Suprapubic skin (tissue), 4 donors: ENCODE measurements at regions not wholly inside any gene's neighbourhood (a gene's known extent, or its start where the extent isn't known, plus 50 kb on each side); places are given as distances from the start of the nearest gene placed in this dataset.

Source experiments
- DNase-seq, 2 donors: peaks; one replicate each; pipeline ENCODE4 v3.0.0-alpha.2; 2019; ENCODE audit warnings: low spot score in 2 of 2
- H3K27ac ChIP-seq: fragments of 200-600 bp; sonication (generic); one replicate; pipeline ENCODE4 v1.5.1; 2019
- H3K27me3 ChIP-seq: fragments of 200-600 bp; sonication (generic); one replicate; pipeline ENCODE4 v1.5.1; 2019
- H3K36me3 ChIP-seq: fragments of 200-600 bp; sonication (generic); one replicate; pipeline ENCODE4 v1.5.1; 2019
- H3K4me1 ChIP-seq: fragments of 200-600 bp; sonication (generic); one replicate; pipeline ENCODE4 v1.5.1; 2019
- H3K4me3 ChIP-seq: fragments of 200-600 bp; sonication (generic); one replicate; pipeline ENCODE4 v1.5.1; 2019; ENCODE audit warnings: mild to moderate bottlenecking
- H3K9me3 ChIP-seq: fragments of 200-600 bp; sonication (generic); one replicate; pipeline ENCODE4 v1.5.1; 2019
- CTCF ChIP-seq, 2 donors: fragments of 200-600 bp in 1 of 2; fragments of 450-650 bp in 1 of 2; sonication (generic) in 1 of 2; IDR thresholded peaks; one replicate each; pipeline ENCODE4 v1.5.1; 2016 to 2019; ENCODE audit warnings: antibody characterized with exemption in 2 of 2, mild to moderate bottlenecking in 1 of 2, moderate library complexity in 1 of 2
- EP300 ChIP-seq: sonication (generic); formaldehyde crosslinking; IDR thresholded peaks from one replicate; pipeline ENCODE4 v1.6.1; 2017; ENCODE audit warnings: antibody characterized with exemption
- POLR2A ChIP-seq, 2 donors: fragments of 450-650 bp; IDR thresholded peaks; one replicate each; pipeline ENCODE4 v1.6.1; 2017; ENCODE audit warnings: antibody characterized with exemption in 2 of 2, mild to moderate bottlenecking in 2 of 2, moderate library complexity in 2 of 2
- POLR2AphosphoS5 ChIP-seq, 3 donors: sonication (generic); formaldehyde crosslinking; IDR thresholded peaks; one replicate each; pipeline ENCODE4 v1.6.1; 2017; ENCODE audit warnings: antibody characterized with exemption in 3 of 3
- WGBS: methylation state at CpG from one replicate; pipeline ENCODE4 v1.1.5; 2018; 5-methylcytosine and 5-hydroxymethylcytosine counted together

- DNase-seq: no peak
- Histone ChIP-seq H3K9me3 (no peaks in the 10 kb centered on the region), H3K27ac (no peak overlapping the region), H3K4me3 (no peak overlapping the region), H3K36me3 (no peaks in the 10 kb centered on the region), H3K27me3 (no peaks in the 10 kb centered on the region), H3K4me1 (peaks cover 8% of the 10 kb centered on the region)
- TF ChIP-seq CTCF (IDR thresholded peaks at IDR 0.05): no peak
Observed at GRCh38 chr2:118498943-118499342, 348.5 kb downstream of the EN1 start.

GRCh38 chr2:118496870-118497611, 350.4 kb downstream of the EN1 start:
- H3K36me3 ChIP-seq: no peaks in the 10 kb centered on the region
- no peak overlapping the region for H3K4me3 ChIP-seq
- H3K4me1 ChIP-seq: peaks cover 8% of the 10 kb centered on the region
- no peaks in the 10 kb centered on the region for H3K27me3 ChIP-seq
- no peaks in the 10 kb centered on the region for H3K9me3 ChIP-seq
- no peak overlapping the region for H3K27ac ChIP-seq
- DNase-seq: no peak
- 92% methylated on average over 7 of the region's 7 CpGs for WGBS
- no peak for TF ChIP-seq CTCF (IDR thresholded peaks at IDR 0.05)
- no peak for TF ChIP-seq EP300
- TF ChIP-seq POLR2A (IDR thresholded peaks at IDR 0.05): no peak
- no peak for TF ChIP-seq POLR2AphosphoS5 (IDR thresholded peaks at IDR 0.05)

- H3K9me3 ChIP-seq: no peaks in the 10 kb centered on the region
- no peak for DNase-seq
- H3K4me3 ChIP-seq: no peak overlapping the region
- H3K27me3 ChIP-seq: no peaks in the 10 kb centered on the region
- H3K4me1 ChIP-seq: peaks cover 8% of the 10 kb centered on the region
- H3K36me3 ChIP-seq: no peaks in the 10 kb centered on the region
- TF ChIP-seq POLR2A (IDR thresholded peaks at IDR 0.05) (no peak), POLR2AphosphoS5 (IDR thresholded peaks at IDR 0.05) (no peak), EP300 (no peak), CTCF (IDR thresholded peaks at IDR 0.05) (no peak)
- 99% methylated on average over 5 of the region's 5 CpGs for WGBS
- H3K27ac ChIP-seq: no peak overlapping the region
Observed at GRCh38 chr2:118496467-118496866, 351.0 kb downstream of the EN1 start.

- TF ChIP-seq EP300: no peak
- TF ChIP-seq POLR2A (IDR thresholded peaks at IDR 0.05): no peak
- no peak for TF ChIP-seq POLR2AphosphoS5 (IDR thresholded peaks at IDR 0.05)
- TF ChIP-seq CTCF (IDR thresholded peaks at IDR 0.05): no peak
Observed at GRCh38 chr2:118495290-118495689, 352.2 kb downstream of the EN1 start.

GRCh38 chr2:118493213-118493612, 354.2 kb downstream of the EN1 start:
- Histone ChIP-seq H3K27me3 (no peaks in the 10 kb centered on the region), H3K4me3 (no peak overlapping the region), H3K9me3 (no peaks in the 10 kb centered on the region), H3K27ac (no peak overlapping the region), H3K36me3 (no peaks in the 10 kb centered on the region), H3K4me1 (peaks cover 8% of the 10 kb centered on the region)
- TF ChIP-seq CTCF (IDR thresholded peaks at IDR 0.05) (no peak), POLR2A (IDR thresholded peaks at IDR 0.05) (no peak), EP300 (no peak), POLR2AphosphoS5 (IDR thresholded peaks at IDR 0.05) (no peak)
- no peak for DNase-seq
- 89% methylated on average over 7 of the region's 7 CpGs for WGBS

More at GRCh38 chr2:118495290-118495689, 352.2 kb downstream of the EN1 start:
- no peaks in the 10 kb centered on the region for H3K36me3 ChIP-seq
- no peak for DNase-seq
- 28% methylated on average over 4 of the region's 4 CpGs for WGBS
- H3K4me1 ChIP-seq: peaks cover 8% of the 10 kb centered on the region
- no peaks in the 10 kb centered on the region for H3K27me3 ChIP-seq
- H3K27ac ChIP-seq: no peak overlapping the region
- no peaks in the 10 kb centered on the region for H3K9me3 ChIP-seq
- no peak overlapping the region for H3K4me3 ChIP-seq
